Trophoblast cell (in vitro differentiated cells and primary cell): ENCODE measurements at regions not wholly inside any gene's neighbourhood (a gene's known extent, or its start where the extent isn't known, plus 50 kb on each side); places are given as distances from the start of the nearest gene placed in this dataset.

Experiments
- DNase-seq, 2 donors: peaks; one replicate each; pipeline ENCODE4 v3.0.0-alpha.2; 2016
- H2AFZ ChIP-seq: 2 replicates; pipeline ENCODE4 v1.6.1; 2013; ENCODE audit warnings: low read length, moderate library complexity, mild to moderate bottlenecking; ENCODE audit not compliant: insufficient read depth, poor library complexity
- H2AK5ac ChIP-seq: 2 replicates; pipeline ENCODE4 v1.6.1; 2013; ENCODE audit warnings: mild to moderate bottlenecking, low read length
- H2BK120ac ChIP-seq: 2 replicates; pipeline ENCODE4 v1.6.1; 2013; ENCODE audit warnings: low read length, mild to moderate bottlenecking, moderate library complexity; ENCODE audit not compliant: insufficient read depth, poor library complexity
- H2BK12ac ChIP-seq: 2 replicates; pipeline ENCODE4 v1.6.1; 2013; ENCODE audit warnings: mild to moderate bottlenecking, low read length, moderate library complexity
- H2BK5ac ChIP-seq: 2 replicates; pipeline ENCODE4 v1.6.1; 2013; ENCODE audit warnings: low read length, low read depth, moderate library complexity, mild to moderate bottlenecking; ENCODE audit not compliant: poor library complexity
- H3K14ac ChIP-seq: 2 replicates; pipeline ENCODE4 v1.6.1; 2013; ENCODE audit warnings: mild to moderate bottlenecking, low read length
- H3K18ac ChIP-seq: 2 replicates; pipeline ENCODE4 v1.6.1; 2013; ENCODE audit warnings: mild to moderate bottlenecking, low read length
- H3K23ac ChIP-seq: 2 replicates; pipeline ENCODE4 v1.6.1; 2013; ENCODE audit warnings: low read length
- H3K27ac ChIP-seq: 2 replicates; pipeline ENCODE4 v1.5.1; 2013; ENCODE audit warnings: low read depth, mild to moderate bottlenecking, inconsistent platforms, low read length, moderate library complexity
- H3K27me3 ChIP-seq: 2 replicates; pipeline ENCODE4 v1.6.1; 2013; ENCODE audit warnings: inconsistent platforms, mild to moderate bottlenecking, low read length, moderate library complexity; ENCODE audit not compliant: insufficient read depth
- H3K36me3 ChIP-seq, 2 experiments: 1 replicate in 1 of 2; 2 replicates in 1 of 2; pipeline ENCODE4 v1.6.1; 2013; ENCODE audit warnings: low read length in 2 of 2, mild to moderate bottlenecking in 2 of 2, moderate library complexity in 1 of 2; ENCODE audit not compliant: insufficient read depth in 2 of 2, control insufficient read depth in 1 of 2
- H3K4ac ChIP-seq: 2 replicates; pipeline ENCODE4 v1.6.1; 2013; ENCODE audit warnings: low read depth, mild to moderate bottlenecking, low read length, moderate library complexity
- H3K4me1 ChIP-seq, 2 experiments: 1 replicate in 1 of 2; 2 replicates in 1 of 2; pipeline ENCODE4 v1.6.1; 2013; ENCODE audit warnings: low read length in 2 of 2, mild to moderate bottlenecking in 2 of 2, moderate library complexity in 1 of 2; ENCODE audit not compliant: insufficient read depth in 2 of 2, control insufficient read depth in 1 of 2
- H3K4me2 ChIP-seq: 2 replicates; pipeline ENCODE4 v1.6.1; 2013; ENCODE audit warnings: inconsistent platforms, mild to moderate bottlenecking, low read length, moderate library complexity
- H3K4me3 ChIP-seq: 2 replicates; pipeline ENCODE4 v1.5.1; 2013; ENCODE audit warnings: mild to moderate bottlenecking, low read depth, low read length, inconsistent platforms
- H3K79me1 ChIP-seq: one replicate; pipeline ENCODE4 v1.6.1; 2013; ENCODE audit warnings: low read length
- H3K79me2 ChIP-seq: 2 replicates; pipeline ENCODE4 v1.6.1; 2013; ENCODE audit warnings: low read length, mild to moderate bottlenecking; ENCODE audit not compliant: control insufficient read depth, insufficient read depth, poor library complexity
- H3K9ac ChIP-seq: 2 replicates; pipeline ENCODE4 v1.6.1; 2013; ENCODE audit warnings: mild to moderate bottlenecking, low read length
- H3K9me3 ChIP-seq: 2 replicates; pipeline ENCODE4 v1.6.1; 2013; ENCODE audit warnings: low read depth, mild to moderate bottlenecking, control low read depth, inconsistent platforms, low read length; ENCODE audit not compliant: insufficient read depth
- H4K12ac ChIP-seq: 2 replicates; pipeline ENCODE4 v1.6.1; 2013; ENCODE audit warnings: low read depth, mild to moderate bottlenecking, low read length, moderate library complexity
- H4K8ac ChIP-seq: 2 replicates; pipeline ENCODE4 v1.6.1; 2013; ENCODE audit warnings: low read depth, mild to moderate bottlenecking, low read length, moderate library complexity
- H4K91ac ChIP-seq: one replicate; pipeline ENCODE4 v1.6.1; 2013; ENCODE audit warnings: low read depth, mild to moderate bottlenecking, low read length, moderate library complexity
- WGBS: extraction: QIAGEN DNeasy Blood & Tissue Kit; methylation state at CpG from one replicate; pipeline ENCODE4 v1.1.7; 2013; ENCODE audit warnings: missing lambda C conversion rate; ENCODE audit not compliant: insufficient read length, insufficient coverage; ENCODE audit errors: extremely low coverage; 5-methylcytosine and 5-hydroxymethylcytosine counted together

DNA sequence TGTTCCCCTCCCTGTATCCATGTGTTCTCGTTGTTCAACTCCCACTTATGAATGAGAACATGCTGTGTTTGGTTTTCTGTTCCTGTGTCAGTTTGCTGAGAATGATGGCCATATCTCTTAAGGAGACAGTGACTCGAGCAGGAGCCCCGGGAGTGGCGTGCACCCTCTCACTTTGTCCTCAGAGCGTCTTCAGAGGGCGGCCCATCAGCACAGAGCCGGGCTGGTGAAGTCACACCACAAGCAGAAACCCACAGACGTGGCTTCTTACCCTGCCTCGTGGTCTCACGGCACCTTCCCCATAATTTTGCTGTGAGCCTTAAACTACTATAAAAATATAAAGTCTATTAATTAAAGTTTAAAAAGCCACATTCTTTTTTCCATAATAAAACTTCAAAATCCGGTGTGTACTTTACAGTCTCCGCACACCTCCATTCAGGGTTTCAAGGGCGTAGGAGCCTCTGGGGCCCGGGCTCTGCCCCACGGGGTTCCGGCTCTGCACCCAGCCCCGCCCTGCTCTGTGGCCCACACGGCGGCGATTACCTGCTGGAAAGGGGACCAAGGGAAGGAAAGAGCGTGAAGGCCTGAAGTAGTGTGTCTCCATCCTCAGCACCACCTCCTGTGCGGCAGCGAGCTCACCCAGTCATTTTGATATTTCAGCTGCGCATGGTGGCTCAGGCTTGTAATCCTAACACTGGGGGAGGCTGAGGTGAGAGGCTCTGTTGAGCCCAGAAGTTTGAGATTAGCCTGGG, 101.3 kb upstream of the SOX1 start:
- H3K4me2 ChIP-seq: no peak overlapping the region

DNA sequence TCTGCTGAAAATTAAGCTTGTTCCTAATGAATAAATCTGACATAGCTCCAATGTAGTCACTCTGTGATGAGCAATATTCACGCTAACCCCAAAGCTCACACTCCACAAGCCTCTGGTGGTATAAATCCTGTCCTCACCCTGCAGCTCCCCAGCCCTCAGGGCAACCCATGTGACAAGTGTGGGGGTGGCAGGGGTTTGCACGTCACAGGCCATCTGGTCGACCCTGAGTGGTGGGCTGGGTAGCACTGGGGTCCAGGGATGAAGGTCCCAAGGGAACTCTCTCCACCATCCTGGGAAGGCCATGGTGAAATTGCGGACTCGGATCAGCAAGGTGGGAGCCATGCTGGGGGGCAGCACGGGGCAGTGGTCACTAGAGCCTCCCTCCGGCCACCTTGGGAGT, 100.0 kb upstream of the SOX1 start:
- WGBS: no CpG with 5 or more reads among the region's 7 CpGs
- no peak overlapping the region for H3K4me2 ChIP-seq

More for the DNA sequence above, 101.3 kb upstream of the SOX1 start:
- H3K18ac ChIP-seq: no peak overlapping the region
- H4K91ac ChIP-seq: no peak overlapping the region
- no peaks in the 10 kb centered on the region for H3K79me1 ChIP-seq
- no peak overlapping the region for H2BK12ac ChIP-seq
- H2AFZ ChIP-seq: no peak overlapping the region
- H3K9me3 ChIP-seq: peaks cover 5% of the 10 kb centered on the region
- no CpG with 5 or more reads among the region's 24 CpGs for WGBS
- no peak overlapping the region for H3K9ac ChIP-seq
- H3K79me2 ChIP-seq: no peaks in the 10 kb centered on the region
- no peak overlapping the region for H3K4me3 ChIP-seq
- no peak overlapping the region for H4K8ac ChIP-seq
- no peaks in the 10 kb centered on the region for H3K27me3 ChIP-seq
- no peak overlapping the region for H2BK5ac ChIP-seq
- no peaks in the 10 kb centered on the region for H3K4me1 ChIP-seq
- no peak overlapping the region for H3K23ac ChIP-seq
- no peak overlapping the region for H2BK120ac ChIP-seq
- H3K27ac ChIP-seq: no peak overlapping the region
- no peaks in the 10 kb centered on the region for H3K36me3 ChIP-seq
- no peak overlapping the region for H3K14ac ChIP-seq
- H2AK5ac ChIP-seq: no peak overlapping the region
- no peak overlapping the region for H3K4ac ChIP-seq
- no peak for DNase-seq
- no peak overlapping the region for H4K12ac ChIP-seq

DNA sequence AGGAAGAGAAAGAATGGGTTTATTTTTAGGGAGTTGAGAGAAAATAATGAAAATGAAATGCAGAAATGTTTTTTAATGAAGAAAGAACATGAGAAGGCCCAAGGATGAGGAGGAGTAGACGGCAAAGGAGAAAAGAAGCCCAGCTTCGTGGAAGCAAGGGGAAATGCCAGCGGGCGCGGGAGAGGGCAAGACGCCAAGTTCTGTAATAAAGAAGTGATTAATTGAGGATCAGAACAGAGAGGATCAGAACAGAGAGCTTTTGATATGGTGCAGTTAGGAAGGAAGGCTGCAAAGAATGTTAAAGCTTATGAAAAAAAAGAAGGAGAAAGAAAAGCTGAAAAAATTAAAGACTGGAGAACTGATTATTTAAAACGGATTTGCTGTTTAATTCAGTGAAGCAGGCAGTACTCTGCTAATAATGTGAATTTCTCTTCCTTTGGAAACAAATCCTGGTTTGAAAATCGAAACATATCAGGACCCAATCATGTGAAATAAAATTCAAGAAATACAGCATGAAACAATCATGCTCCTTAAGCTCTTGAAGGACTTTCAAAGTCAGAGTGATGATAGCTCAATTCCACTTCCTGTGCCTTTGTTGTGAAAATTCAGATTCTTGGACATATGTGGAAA, 99.3 kb upstream of the SOX1 start:
- Histone ChIP-seq H3K9me3 (peaks cover 5% of the 10 kb centered on the region), H2AK5ac (no peak overlapping the region), H3K14ac (no peak overlapping the region), H3K4me3 (no peak overlapping the region), H3K79me2 (no peaks in the 10 kb centered on the region), H3K36me3 (no peaks in the 10 kb centered on the region), H3K4ac (no peak overlapping the region), H2BK120ac (no peak overlapping the region), H2BK5ac (no peak overlapping the region), H3K23ac (peak overlapping the region; percentile 38), H3K79me1 (no peaks in the 10 kb centered on the region), H3K27ac (no peak overlapping the region), H3K9ac (no peak overlapping the region), H4K91ac (no peak overlapping the region), H4K8ac (no peak overlapping the region), H3K4me1 (no peaks in the 10 kb centered on the region), H3K18ac (no peak overlapping the region), H4K12ac (no peak overlapping the region), H2BK12ac (no peak overlapping the region), H3K4me2 (no peak overlapping the region), H3K27me3 (no peaks in the 10 kb centered on the region), H2AFZ (no peak overlapping the region)
- WGBS: no CpG with 5 or more reads among the region's 8 CpGs
- no peak for DNase-seq

More for the DNA sequence above, 100.0 kb upstream of the SOX1 start:
- Histone ChIP-seq H3K27me3 (no peaks in the 10 kb centered on the region), H3K27ac (no peak overlapping the region), H4K91ac (no peak overlapping the region), H4K8ac (no peak overlapping the region), H2AFZ (no peak overlapping the region), H3K14ac (no peak overlapping the region), H2BK120ac (no peak overlapping the region), H2BK5ac (no peak overlapping the region), H3K9me3 (peaks cover 5% of the 10 kb centered on the region), H3K4me3 (no peak overlapping the region), H3K79me2 (no peaks in the 10 kb centered on the region), H3K4ac (no peak overlapping the region), H3K4me1 (no peaks in the 10 kb centered on the region), H2BK12ac (no peak overlapping the region), H3K79me1 (no peaks in the 10 kb centered on the region), H2AK5ac (no peak overlapping the region), H4K12ac (no peak overlapping the region), H3K18ac (no peak overlapping the region), H3K36me3 (no peaks in the 10 kb centered on the region), H3K9ac (no peak overlapping the region), H3K23ac (no peak overlapping the region)
- DNase-seq: no peak

DNA sequence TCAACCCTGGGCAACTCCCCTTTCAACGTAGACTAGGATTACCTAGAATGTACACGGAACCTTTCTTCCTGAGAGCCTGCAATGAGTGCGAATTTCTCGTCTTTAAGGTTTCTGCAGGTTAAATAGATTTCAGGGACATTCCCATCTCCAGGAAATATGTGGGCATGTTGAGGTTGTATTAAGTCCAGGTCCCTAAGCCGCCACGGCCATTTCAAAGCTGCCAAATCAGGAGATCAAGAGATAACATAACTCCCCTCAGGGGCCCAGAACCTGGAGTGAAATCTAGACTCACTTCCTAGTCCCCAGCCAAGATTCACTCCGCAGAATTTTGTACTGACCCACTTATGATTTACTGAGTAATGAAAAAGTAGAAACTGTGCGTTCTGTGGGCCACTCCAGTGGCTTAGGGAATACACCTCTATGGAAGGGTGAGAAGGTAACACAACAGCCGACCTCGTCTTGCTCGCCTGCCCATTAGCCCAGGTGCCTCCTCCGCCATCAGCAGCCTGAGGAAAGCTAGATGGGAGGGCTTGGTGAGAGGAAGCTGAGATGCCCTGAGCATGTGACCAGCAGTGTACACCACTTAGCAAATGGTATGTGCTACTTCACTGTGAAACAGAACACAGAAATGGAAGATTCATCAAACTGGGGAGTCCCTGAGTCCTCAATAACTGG, 98.5 kb upstream of the SOX1 start:
- Histone ChIP-seq H3K23ac (peak overlapping the region; percentile 38), H4K91ac (no peak overlapping the region), H2AFZ (no peak overlapping the region), H3K18ac (no peak overlapping the region), H3K79me2 (no peaks in the 10 kb centered on the region), H3K9ac (no peak overlapping the region), H4K12ac (no peak overlapping the region), H3K4me2 (no peak overlapping the region), H3K4me1 (no peaks in the 10 kb centered on the region), H3K4me3 (no peak overlapping the region), H3K9me3 (peaks cover 5% of the 10 kb centered on the region), H3K27ac (no peak overlapping the region), H3K79me1 (no peaks in the 10 kb centered on the region), H3K14ac (no peak overlapping the region), H4K8ac (no peak overlapping the region), H3K27me3 (no peaks in the 10 kb centered on the region), H2BK120ac (no peak overlapping the region), H2AK5ac (no peak overlapping the region), H2BK5ac (no peak overlapping the region), H3K4ac (no peak overlapping the region), H2BK12ac (no peak overlapping the region), H3K36me3 (no peaks in the 10 kb centered on the region)
- DNase-seq: no peak
- WGBS: no CpG with 5 or more reads among the region's 12 CpGs
